ENCODE measurements at regions not wholly inside any gene's neighbourhood (a gene's known extent, or its start where the extent isn't known, plus 50 kb on each side); places are given as distances from the start of the nearest gene placed in this dataset.

GRCh38 chr4:22103768-22104167 is 155.2 kb upstream of the KCNIP4 start:
- no peaks in the 10 kb centered on the region for H3K27me3 ChIP-seq

GRCh38 chr4:22099896-22100295 is 151.3 kb upstream of the KCNIP4 start:
- no peak for DNase-seq (ENCODE audit: low spot score)
- no peaks in the 10 kb centered on the region for H3K4me1 ChIP-seq
- no peak overlapping the region for H3K4me3 ChIP-seq
- TF ChIP-seq, protein P1, sequence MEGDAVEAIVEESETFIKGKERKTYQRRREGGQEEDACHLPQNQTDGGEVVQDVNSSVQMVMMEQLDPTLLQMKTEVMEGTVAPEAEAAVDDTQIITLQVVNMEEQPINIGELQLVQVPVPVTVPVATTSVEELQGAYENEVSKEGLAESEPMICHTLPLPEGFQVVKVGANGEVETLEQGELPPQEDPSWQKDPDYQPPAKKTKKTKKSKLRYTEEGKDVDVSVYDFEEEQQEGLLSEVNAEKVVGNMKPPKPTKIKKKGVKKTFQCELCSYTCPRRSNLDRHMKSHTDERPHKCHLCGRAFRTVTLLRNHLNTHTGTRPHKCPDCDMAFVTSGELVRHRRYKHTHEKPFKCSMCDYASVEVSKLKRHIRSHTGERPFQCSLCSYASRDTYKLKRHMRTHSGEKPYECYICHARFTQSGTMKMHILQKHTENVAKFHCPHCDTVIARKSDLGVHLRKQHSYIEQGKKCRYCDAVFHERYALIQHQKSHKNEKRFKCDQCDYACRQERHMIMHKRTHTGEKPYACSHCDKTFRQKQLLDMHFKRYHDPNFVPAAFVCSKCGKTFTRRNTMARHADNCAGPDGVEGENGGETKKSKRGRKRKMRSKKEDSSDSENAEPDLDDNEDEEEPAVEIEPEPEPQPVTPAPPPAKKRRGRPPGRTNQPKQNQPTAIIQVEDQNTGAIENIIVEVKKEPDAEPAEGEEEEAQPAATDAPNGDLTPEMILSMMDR (IDR thresholded peaks at IDR 0.05), result no peak
- no peaks in the 10 kb centered on the region for H3K9me3 ChIP-seq
- H3K27me3 ChIP-seq, result no peaks in the 10 kb centered on the region
- H3K27ac ChIP-seq, result no peak overlapping the region
- H3K36me3 ChIP-seq, result no peaks in the 10 kb centered on the region

More at GRCh38 chr4:22103768-22104167, 155.2 kb upstream of the KCNIP4 start:
- H3K4me3 ChIP-seq, result no peak overlapping the region
- no peaks in the 10 kb centered on the region for H3K36me3 ChIP-seq
- H3K4me1 ChIP-seq, result no peaks in the 10 kb centered on the region
- TF ChIP-seq, protein P1 (IDR thresholded peaks at IDR 0.05), result no peak
- no peak overlapping the region for H3K27ac ChIP-seq
- DNase-seq (ENCODE audit: low spot score), result no peak
- no peaks in the 10 kb centered on the region for H3K9me3 ChIP-seq

- no peaks in the 10 kb centered on the region for H3K4me1 ChIP-seq
- H3K27me3 ChIP-seq, result no peaks in the 10 kb centered on the region
- DNase-seq (ENCODE audit: low spot score), result no peak
- H3K36me3 ChIP-seq, result no peaks in the 10 kb centered on the region
- H3K27ac ChIP-seq, result no peak overlapping the region
- H3K9me3 ChIP-seq, result no peaks in the 10 kb centered on the region
- H3K4me3 ChIP-seq, result no peak overlapping the region
- TF ChIP-seq, protein P1 (IDR thresholded peaks at IDR 0.05), result no peak
These were observed 149.0 kb upstream of the KCNIP4 start for GRCh38 chr4:22097596-22097995.

DNA sequence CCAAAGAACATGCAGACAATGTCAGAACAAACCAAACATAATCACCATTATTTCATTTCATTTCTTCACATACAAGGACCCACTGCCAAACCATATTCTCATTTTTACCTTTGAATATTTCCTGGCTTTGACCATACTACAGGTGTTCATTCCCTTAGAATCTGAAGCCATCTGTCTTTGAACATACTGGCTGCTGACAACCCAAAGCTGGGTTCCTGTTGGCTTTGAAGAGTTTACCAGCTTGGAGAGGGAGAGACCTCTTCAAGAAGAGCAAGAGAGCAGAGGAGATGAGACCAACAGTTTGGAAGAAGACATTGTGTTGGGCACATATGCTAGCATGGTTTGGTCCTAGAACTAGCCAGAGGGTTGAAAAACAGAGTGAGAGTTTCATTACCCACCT is 145.6 kb upstream of the KCNIP4 start:
- Histone ChIP-seq H3K4me3 (no peak overlapping the region), H3K36me3 (no peaks in the 10 kb centered on the region)

DNA sequence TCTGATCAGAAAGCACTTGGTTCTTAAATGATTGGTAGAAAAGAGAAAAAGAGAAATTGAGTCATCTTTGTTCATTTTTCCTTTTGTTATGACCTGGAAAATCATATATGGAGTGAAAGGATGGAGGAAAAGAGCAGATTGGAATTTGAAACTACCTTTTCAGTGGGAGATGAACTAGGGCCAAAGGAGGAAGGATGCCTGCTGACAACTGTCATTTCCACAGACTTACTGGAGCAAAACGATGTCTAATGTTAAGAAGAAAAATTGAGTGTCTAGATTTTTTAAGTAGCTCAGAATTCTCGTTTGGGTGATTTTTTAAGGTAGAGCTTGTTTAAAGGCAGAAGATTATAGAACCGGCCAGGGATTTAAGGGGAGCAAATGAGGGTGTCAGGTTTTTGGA is 144.6 kb upstream of the KCNIP4 start:
- no peak for DNase-seq (ENCODE audit: low spot score)
- no peaks in the 10 kb centered on the region for H3K27me3 ChIP-seq
- no peaks in the 10 kb centered on the region for H3K9me3 ChIP-seq
- no peak overlapping the region for H3K27ac ChIP-seq
- no peaks in the 10 kb centered on the region for H3K36me3 ChIP-seq
- TF ChIP-seq, protein P1 (IDR thresholded peaks at IDR 0.05), result no peak
- no peaks in the 10 kb centered on the region for H3K4me1 ChIP-seq
- H3K4me3 ChIP-seq, result no peak overlapping the region

More for the DNA sequence above, 145.6 kb upstream of the KCNIP4 start:
- no peak for DNase-seq (ENCODE audit: low spot score)
- no peak overlapping the region for H3K27ac ChIP-seq
- no peaks in the 10 kb centered on the region for H3K27me3 ChIP-seq
- H3K9me3 ChIP-seq, result no peaks in the 10 kb centered on the region
- TF ChIP-seq, protein P1 (IDR thresholded peaks at IDR 0.05), result no peak
- H3K4me1 ChIP-seq, result no peaks in the 10 kb centered on the region

DNA sequence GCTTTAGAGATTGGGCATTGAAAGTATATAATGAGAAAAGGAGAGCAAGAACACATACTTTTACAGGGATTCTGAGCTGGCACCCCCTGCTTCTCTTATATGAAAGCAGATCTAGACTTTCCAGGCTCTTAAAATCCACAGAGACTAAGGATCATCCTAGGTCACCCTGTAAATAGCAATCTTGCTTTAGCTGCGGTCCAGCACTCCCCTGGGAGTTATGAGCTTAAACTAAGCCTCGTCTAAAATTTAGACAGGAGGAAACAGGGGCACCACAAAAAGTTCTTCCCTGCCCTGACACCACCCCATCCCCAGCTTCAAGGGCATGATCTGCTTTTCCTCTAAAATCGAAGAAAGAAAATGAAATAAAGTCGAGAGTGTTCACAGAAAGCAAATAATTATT is 143.3 kb upstream of the KCNIP4 start:
- DNase-seq (ENCODE audit: low spot score), result no peak
- H3K9me3 ChIP-seq, result peaks cover 0 to under 1% of the 10 kb centered on the region in 2 donors
- H3K27me3 ChIP-seq, result no peaks in the 10 kb centered on the region
- no peak overlapping the region for H3K4me3 ChIP-seq
- no peak overlapping the region for H3K27ac ChIP-seq
- TF ChIP-seq, protein P1 (IDR thresholded peaks at IDR 0.05), result no peak
- H3K36me3 ChIP-seq, result no peaks in the 10 kb centered on the region
- no peaks in the 10 kb centered on the region for H3K4me1 ChIP-seq

Data from right atrium auricular region (tissue), 2 donors.